ENCODE measurements at regions not wholly inside any gene's neighbourhood (a gene's known extent, or its start where the extent isn't known, plus 50 kb on each side); places are given as distances from the start of the nearest gene placed in this dataset.

DNA sequence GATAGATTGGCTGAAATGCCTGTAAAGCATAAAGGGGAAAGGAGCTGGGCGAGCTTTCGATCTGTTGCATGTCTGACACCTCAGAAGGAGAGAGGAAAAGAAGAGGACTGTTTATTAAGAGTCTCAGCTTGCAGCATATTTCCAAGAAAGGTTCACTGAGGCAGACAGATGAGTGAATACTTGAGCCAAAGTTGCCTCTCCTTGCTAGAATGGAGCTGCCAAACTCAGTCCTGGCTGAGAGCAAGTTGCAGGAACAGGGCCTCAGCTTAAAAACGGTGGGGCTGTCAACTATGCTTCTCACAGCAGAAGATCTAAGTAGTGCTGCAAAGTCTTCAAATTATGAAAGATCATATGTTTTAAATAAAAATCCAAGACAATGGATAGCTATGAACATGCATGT, 707.5 kb downstream of the PCDH7 start:
- no peaks in the 10 kb centered on the region for H3K36me3 ChIP-seq
- H3K27ac ChIP-seq = no peak overlapping the region
- H3K9me3 ChIP-seq = no peaks in the 10 kb centered on the region
- no peak overlapping the region for H3K4me3 ChIP-seq
- no peaks in the 10 kb centered on the region for H3K4me1 ChIP-seq (replicated peaks)
- DNase-seq (ENCODE audit: low spot score) = no peak
- TF ChIP-seq POLR2AphosphoS5 (IDR thresholded peaks at IDR 0.05) (no peak), POLR2A (IDR thresholded peaks at IDR 0.05) (no peak)
- TF ChIP-seq, protein P1, sequence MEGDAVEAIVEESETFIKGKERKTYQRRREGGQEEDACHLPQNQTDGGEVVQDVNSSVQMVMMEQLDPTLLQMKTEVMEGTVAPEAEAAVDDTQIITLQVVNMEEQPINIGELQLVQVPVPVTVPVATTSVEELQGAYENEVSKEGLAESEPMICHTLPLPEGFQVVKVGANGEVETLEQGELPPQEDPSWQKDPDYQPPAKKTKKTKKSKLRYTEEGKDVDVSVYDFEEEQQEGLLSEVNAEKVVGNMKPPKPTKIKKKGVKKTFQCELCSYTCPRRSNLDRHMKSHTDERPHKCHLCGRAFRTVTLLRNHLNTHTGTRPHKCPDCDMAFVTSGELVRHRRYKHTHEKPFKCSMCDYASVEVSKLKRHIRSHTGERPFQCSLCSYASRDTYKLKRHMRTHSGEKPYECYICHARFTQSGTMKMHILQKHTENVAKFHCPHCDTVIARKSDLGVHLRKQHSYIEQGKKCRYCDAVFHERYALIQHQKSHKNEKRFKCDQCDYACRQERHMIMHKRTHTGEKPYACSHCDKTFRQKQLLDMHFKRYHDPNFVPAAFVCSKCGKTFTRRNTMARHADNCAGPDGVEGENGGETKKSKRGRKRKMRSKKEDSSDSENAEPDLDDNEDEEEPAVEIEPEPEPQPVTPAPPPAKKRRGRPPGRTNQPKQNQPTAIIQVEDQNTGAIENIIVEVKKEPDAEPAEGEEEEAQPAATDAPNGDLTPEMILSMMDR (IDR thresholded peaks at IDR 0.05) = no peak
- intact Hi-C loops (cut with DNase I) = no loop called here
- no peaks in the 10 kb centered on the region for H3K27me3 ChIP-seq (replicated peaks; ENCODE audit: insufficient read depth)
- WGBS = 60% methylated on average over 3 of the region's 3 CpGs

DNA sequence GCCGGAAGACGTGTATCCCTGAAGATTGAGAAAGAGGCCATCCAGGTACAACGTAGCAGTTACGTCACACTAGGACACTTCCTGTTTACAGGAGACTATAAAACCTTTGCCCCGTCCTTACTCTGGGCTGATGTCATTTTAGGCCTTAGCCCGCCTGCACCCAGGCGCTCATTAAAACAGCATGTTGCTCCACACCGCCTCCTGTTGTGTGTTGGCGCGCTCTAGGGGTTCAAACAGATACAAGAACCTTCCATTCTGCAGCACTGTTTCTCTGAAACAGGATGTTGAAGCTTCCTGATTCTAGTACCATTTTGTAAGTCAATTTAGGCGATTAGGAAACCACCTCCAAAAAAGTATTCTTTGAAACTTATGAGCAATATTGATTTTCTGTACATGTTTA, 722.1 kb downstream of the PCDH7 start:
- TF ChIP-seq POLR2AphosphoS5 (IDR thresholded peaks at IDR 0.05) (no peak), POLR2A (IDR thresholded peaks at IDR 0.05) (no peak)
- TF ChIP-seq, protein P1 (IDR thresholded peaks at IDR 0.05) = no peak
- Histone ChIP-seq H3K4me1 (replicated peaks) (no peaks in the 10 kb centered on the region), H3K36me3 (no peaks in the 10 kb centered on the region), H3K9me3 (no peaks in the 10 kb centered on the region), H3K4me3 (no peak overlapping the region), H3K27ac (no peak overlapping the region), H3K27me3 (replicated peaks; ENCODE audit: insufficient read depth) (no peaks in the 10 kb centered on the region)
- intact Hi-C loops (cut with DNase I) = no loop called here
- no peak for DNase-seq (ENCODE audit: low spot score)
- 93% methylated on average over 11 of the region's 11 CpGs for WGBS

DNA sequence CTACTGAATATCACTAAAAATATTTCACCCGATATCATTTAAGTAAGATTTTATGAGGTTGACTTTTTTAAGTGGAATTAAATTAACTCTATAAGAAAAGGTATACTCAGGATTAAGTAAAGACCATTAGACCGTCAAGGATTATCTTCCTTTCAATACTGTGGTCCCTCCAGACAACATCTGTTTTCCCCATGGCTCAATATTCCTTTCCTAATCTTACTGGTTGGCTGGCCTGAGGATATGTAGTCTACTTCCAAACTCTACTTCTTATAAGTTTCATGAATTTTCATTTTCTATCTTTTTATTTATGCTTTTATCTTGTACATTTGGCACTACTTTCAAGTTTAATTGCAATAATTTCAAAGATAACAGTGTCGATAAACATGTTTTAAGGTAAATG, 725.4 kb downstream of the PCDH7 start:
- no peaks in the 10 kb centered on the region for H3K27me3 ChIP-seq (replicated peaks; ENCODE audit: insufficient read depth)
- H3K4me1 ChIP-seq (replicated peaks) = no peaks in the 10 kb centered on the region
- H3K4me3 ChIP-seq = no peak overlapping the region
- no peaks in the 10 kb centered on the region for H3K9me3 ChIP-seq
- WGBS = 96% methylated on average over 3 of the region's 3 CpGs
- no peak overlapping the region for H3K27ac ChIP-seq
- intact Hi-C loops (cut with DNase I) = no loop called here
- DNase-seq (ENCODE audit: low spot score) = no peak
- H3K36me3 ChIP-seq = no peaks in the 10 kb centered on the region
- no peak for TF ChIP-seq POLR2A (IDR thresholded peaks at IDR 0.05)
- TF ChIP-seq, protein P1 (IDR thresholded peaks at IDR 0.05) = no peak

DNA sequence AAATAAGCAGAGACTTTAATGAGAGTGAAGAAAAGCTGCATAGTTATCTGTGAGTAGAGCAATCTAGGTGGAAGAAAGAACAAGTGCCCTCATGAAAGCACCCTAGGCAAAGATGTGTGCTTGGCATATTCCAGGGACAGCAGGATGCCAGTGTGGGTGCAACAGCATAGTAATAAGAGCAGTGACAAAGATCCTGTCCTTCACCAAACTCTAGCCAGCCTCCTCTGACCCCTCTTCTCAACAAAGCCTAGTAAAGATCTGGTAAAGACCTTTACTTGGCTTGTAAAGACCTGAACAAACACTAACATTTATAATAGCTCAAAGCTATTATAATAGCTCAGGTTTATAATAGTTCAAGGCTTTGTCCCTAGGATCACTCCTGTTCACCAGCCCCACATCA, 735.4 kb downstream of the PCDH7 start:
- intact Hi-C loops (cut with DNase I) = no loop called here
- TF ChIP-seq, protein P1 (IDR thresholded peaks at IDR 0.05) = no peak
- TF ChIP-seq POLR2AphosphoS5 (IDR thresholded peaks at IDR 0.05) (peak; percentile 10), POLR2A (IDR thresholded peaks at IDR 0.05) (no peak)
- no peaks in the 10 kb centered on the region for H3K27me3 ChIP-seq (replicated peaks; ENCODE audit: insufficient read depth)

DNA sequence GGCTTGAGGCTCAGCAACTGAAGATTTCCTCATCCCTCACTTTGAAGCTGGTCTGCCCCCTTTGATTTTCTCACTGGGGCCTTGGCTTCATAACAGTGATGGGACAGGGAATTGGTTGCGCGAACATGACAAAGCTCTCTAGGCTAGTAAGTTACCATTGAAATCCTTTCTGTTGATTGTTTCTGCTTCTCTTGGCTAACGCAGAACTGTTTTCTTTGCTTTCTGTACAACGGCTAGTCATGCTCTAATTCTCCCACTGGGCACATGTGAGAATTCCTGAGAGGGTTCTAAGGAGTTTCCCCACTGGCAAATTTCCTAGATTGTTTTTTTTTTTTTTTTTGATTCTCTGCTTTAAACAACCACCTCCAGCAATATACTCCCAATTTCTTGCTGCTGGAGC, 738.6 kb downstream of the PCDH7 start:
- TF ChIP-seq POLR2AphosphoS5 (IDR thresholded peaks at IDR 0.05) = no peak
- no peak for TF ChIP-seq POLR2A (IDR thresholded peaks at IDR 0.05)
- TF ChIP-seq, protein P1 (IDR thresholded peaks at IDR 0.05) = no peak
- Histone ChIP-seq H3K4me1 (replicated peaks) (no peaks in the 10 kb centered on the region), H3K27ac (no peak overlapping the region), H3K4me3 (no peak overlapping the region), H3K27me3 (replicated peaks; ENCODE audit: insufficient read depth) (no peaks in the 10 kb centered on the region), H3K36me3 (no peaks in the 10 kb centered on the region), H3K9me3 (no peaks in the 10 kb centered on the region)
- DNase-seq (ENCODE audit: low spot score) = no peak
- intact Hi-C loops (cut with DNase I) = no loop called here
- 55% methylated on average over 4 of the region's 4 CpGs for WGBS

More for the DNA sequence above, 735.4 kb downstream of the PCDH7 start:
- H3K4me3 ChIP-seq = no peak overlapping the region
- DNase-seq (ENCODE audit: low spot score) = no peak
- no peak overlapping the region for H3K27ac ChIP-seq
- no peaks in the 10 kb centered on the region for H3K4me1 ChIP-seq (replicated peaks)
- H3K36me3 ChIP-seq = no peaks in the 10 kb centered on the region
- no peaks in the 10 kb centered on the region for H3K9me3 ChIP-seq
